ENCODE measurements at regions not wholly inside any gene's neighbourhood (a gene's known extent, or its start where the extent isn't known, plus 50 kb on each side); places are given as distances from the start of the nearest gene placed in this dataset.

- H3K56ac ChIP-seq (ENCODE audit: insufficient read length, low read depth, low read length) = no peak overlapping the region
- no peaks in the 10 kb centered on the region; the same call in 1 of the 2 replicates for H3K27me3 Mint-ChIP-seq (ENCODE audit: low read depth)
- H3K79me2 ChIP-seq (ENCODE audit: insufficient read depth, low read length) = no peaks in the 10 kb centered on the region
- no peaks in the 10 kb centered on the region for H4K20me1 ChIP-seq (ENCODE audit: control insufficient read depth, insufficient read depth, insufficient read length)
- no peaks in the 10 kb centered on the region; the same call in 1 of the 2 replicates for H3K27me3 ChIP-seq (ENCODE audit: insufficient read depth, low read length)
- no peak overlapping the region for H2BK15ac ChIP-seq (ENCODE audit: low read depth, low read length)
- H3K36me3 Mint-ChIP-seq (ENCODE audit: insufficient read depth in 1 of 3, low read depth in 3 of 3) = peaks cover 12 to 19% (median 14%) of the 10 kb centered on the region in 3 experiments
- no peak overlapping the region for H4K91ac ChIP-seq (ENCODE audit: insufficient read length, low read depth, low read length)
- H2BK12ac ChIP-seq (ENCODE audit: insufficient read length, low read depth, low read length) = no peak overlapping the region
- H3K4me2 ChIP-seq (ENCODE audit: insufficient read depth, insufficient read length, low read length) = no peak overlapping the region
- H3K4ac ChIP-seq (ENCODE audit: low read depth, low read length) = no peak overlapping the region
- H2AK5ac ChIP-seq (ENCODE audit: insufficient read length, low read length) = no peak overlapping the region
- H3K9ac ChIP-seq (ENCODE audit: extremely low read depth, insufficient read length, low read length) = no peak overlapping the region
- no peak overlapping the region for H2BK20ac ChIP-seq (ENCODE audit: low read depth, low read length, poor library complexity, severe bottlenecking)
- H3K27ac Mint-ChIP-seq = no peak overlapping the region
- H3K18ac ChIP-seq (ENCODE audit: insufficient read length, low read depth, low read length) = no peak overlapping the region
- H2BK120ac ChIP-seq (ENCODE audit: low read depth, low read length, poor library complexity, severe bottlenecking) = no peak overlapping the region
- no CpG with 5 or more reads among the region's 1 CpG for WGBS (ENCODE audit: extremely low coverage, insufficient read length, low lambda C conversion rate)
- no peaks in the 10 kb centered on the region for H3K4me1 ChIP-seq (ENCODE audit: insufficient read depth, low read length)
- peaks cover 22 to 28% of the 10 kb centered on the region in 2 experiments for H3K9me3 Mint-ChIP-seq
- H3K27ac ChIP-seq (ENCODE audit: insufficient read length, low read depth, low read length) = no peak overlapping the region
- H3K4me1 Mint-ChIP-seq = peaks cover 2 to 4% of the 10 kb centered on the region in 2 experiments; a peak in 2 of 4 replicates
- H4K5ac ChIP-seq (ENCODE audit: insufficient read length, low read depth, low read length) = no peak overlapping the region
- no peak overlapping the region for H3T11ph ChIP-seq (ENCODE audit: low read length)
- no peak for TF ChIP-seq CTCF (conservative IDR thresholded peaks at IDR 0.05)
- H3K14ac ChIP-seq (ENCODE audit: insufficient read depth, low read length) = no peak overlapping the region
- H3K4me3 Mint-ChIP-seq = no peak overlapping the region
- no peak overlapping the region for H3K23ac ChIP-seq (ENCODE audit: insufficient read length, low read depth, low read length)
- no peak for DNase-seq
- H3K79me1 ChIP-seq (ENCODE audit: insufficient read depth, low read depth, low read length, poor library complexity, severe bottlenecking) = no peaks in the 10 kb centered on the region
- H2AFZ ChIP-seq (ENCODE audit: low read length) = no peak overlapping the region
- H3K23me2 ChIP-seq (ENCODE audit: insufficient read length, low read depth, low read length, poor library complexity, severe bottlenecking) = no peaks in the 10 kb centered on the region
- no peak overlapping the region for H2BK5ac ChIP-seq (ENCODE audit: insufficient read length, low read length)
- no peak overlapping the region for H4K8ac ChIP-seq (replicated peaks; ENCODE audit: insufficient read length, low read depth, low read length)
- H3K9me3 ChIP-seq (ENCODE audit: control insufficient read depth, low read depth, low read length) = no peaks in the 10 kb centered on the region
These were observed 185.9 kb upstream of the ANKRD28 start for GRCh38 chr3:15983693-15984092.
